NOMO-1 (cell line): ENCODE measurements at regions not wholly inside any gene's neighbourhood (a gene's known extent, or its start where the extent isn't known, plus 50 kb on each side); places are given as distances from the start of the nearest gene placed in this dataset.
"Not testable (repeated sequence)": the region's sequence is repeated elsewhere in the genome, so short reads cannot be mapped to it uniquely, and the experiment has no call there.

Source experiments
- DNase-seq, 2 experiments: peaks; one replicate each; lab custom pipeline; 2025; ENCODE audit not compliant: unreplicated experiment in 2 of 2; lab: John Stamatoyannopoulos, UW

DNA sequence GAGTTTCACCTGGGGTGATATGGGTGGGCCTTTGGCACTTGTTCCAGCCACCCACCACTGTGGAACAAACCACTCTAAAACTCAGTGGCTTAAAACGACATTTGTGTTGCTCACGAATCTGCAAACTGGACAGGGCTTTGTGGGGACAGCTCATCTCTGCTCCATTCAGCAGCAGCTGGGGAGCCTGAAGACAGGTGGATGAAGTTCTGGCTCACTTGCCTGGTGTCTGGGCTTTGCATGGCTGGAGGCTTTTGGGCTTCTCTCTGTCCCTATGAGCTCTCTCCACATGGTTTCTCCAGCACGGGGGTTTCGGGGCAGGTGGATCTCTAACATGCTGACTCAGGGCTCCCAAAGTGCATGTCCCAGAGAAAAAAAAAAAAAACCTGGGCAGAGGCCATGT, 93.0 kb upstream of the GLI2 start:
- DNase-seq: no peak

DNA sequence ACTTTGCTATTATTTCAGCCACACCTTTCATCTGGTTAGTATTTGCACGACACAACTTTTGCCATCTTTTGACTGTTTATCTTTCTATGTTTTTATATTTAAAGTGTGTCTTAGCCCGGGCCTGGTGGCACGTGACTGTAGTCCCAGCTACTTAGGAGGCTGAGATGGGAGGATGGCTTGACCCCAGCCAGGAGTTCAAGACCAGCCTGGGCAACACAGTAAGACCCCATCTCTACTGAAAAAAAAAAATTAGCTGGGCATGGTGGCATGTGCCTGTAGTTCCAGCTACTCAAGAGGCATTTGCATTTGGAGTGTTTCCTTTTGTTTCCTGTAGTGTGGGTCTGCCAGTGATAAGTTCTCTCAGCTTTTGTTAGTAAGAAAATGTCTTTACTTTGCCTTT, 88.7 kb upstream of the GLI2 start:
- DNase-seq: no peak

DNA sequence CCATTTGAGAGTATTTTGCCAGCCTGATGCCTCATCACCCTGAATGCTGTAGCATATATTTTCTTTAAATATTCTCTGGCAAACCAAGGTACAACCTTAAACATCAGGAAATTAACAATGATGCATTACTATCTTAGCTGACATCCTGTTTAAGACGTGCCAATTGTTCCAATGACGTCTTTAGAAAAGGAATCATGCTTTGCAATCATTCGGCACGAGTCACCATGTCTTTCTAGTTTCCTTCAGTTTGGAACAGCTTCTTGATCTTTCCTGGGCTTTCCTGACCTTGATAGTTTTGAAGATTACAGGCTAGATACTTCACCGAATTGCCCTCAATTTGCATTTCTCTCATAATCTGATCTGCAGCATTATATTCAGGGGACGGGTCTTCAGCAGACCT, 88.2 kb upstream of the GLI2 start:
- DNase-seq: no peak

DNA sequence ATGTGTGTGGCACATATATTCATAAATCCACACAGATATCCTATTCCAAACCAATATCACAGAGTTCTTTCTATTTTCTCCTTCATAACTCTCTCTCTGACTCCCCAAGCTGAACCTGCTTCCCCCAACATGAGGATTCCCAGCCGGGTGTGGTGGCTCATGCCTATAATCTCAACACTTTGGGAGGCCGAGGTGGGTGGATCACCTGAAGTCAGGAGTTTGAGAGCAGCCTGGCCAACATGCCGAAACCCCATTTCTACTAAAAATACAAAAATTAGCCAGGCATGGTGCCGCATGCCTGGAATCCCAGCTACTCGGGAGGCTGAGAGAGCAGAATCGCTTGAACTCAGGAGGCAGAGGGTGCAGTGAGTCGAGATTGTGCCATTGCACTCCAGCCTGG, 86.3 kb upstream of the GLI2 start:
- DNase-seq: not testable (repeated sequence)

DNA sequence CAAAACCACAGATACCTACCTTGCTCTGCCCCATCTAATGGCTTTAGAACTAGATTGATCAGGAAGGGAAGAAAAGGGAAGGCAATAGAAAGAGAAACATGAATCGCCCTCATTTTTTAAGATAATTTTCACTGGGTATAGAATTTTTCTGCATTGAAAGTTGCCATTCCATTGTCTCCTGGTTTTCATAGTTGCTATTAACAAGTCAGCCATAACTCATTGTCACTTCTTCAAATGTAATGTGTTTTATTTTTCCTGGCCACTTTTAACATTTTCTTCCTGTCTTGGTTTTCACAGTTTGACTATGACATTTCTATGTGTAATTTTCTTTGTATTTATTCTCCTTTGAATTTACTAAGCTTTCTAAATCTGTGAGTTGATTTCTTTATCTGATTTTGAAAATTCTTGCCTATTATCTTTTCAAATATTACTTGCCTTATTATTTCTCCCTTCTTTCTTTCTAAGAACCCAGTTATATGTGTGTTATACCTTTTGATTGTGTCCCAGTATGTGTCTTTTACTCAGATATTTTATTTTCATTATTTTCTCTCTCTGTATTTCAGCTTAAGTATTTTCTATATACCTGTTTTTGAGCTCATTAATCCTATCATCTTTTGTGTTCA, 85.5 kb upstream of the GLI2 start:
- no peak for DNase-seq

DNA sequence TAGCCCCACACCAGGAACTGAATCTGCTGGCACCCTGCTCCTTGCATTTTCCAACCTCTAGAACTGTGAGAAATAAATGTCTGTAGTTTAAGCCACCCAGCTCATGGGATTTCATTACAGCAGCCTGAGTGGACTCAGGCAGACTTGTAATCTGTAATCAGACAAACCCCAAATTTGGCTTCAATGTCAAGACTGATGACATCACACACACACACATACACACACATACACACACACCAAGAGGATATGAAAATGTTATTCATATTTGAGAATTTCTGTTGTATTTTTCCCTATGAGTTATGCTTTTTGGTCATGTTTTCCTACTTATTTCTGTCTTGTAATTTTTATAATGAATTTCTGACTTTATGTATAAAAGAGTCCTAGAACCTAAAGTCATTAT, 83.8 kb upstream of the GLI2 start:
- DNase-seq: no peak

DNA sequence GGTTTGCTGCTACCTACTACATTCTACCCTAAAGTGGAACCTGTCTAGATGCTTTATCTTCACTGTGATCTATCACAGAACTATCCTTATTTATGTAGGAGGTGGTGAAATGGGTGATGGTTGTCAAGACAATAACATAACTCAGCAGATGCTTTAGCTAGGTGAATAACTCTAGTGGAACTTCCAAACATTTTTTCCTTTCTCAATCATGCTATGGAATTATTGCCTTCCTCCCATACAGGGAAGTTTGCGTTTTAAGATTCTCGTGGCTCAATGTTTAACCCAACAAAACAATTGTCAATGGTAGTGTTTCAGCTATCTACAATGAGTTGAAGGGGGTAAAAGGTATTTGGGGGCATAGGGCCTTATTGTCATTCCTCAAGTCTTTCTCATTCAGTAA, 82.6 kb upstream of the GLI2 start:
- no peak for DNase-seq

DNA sequence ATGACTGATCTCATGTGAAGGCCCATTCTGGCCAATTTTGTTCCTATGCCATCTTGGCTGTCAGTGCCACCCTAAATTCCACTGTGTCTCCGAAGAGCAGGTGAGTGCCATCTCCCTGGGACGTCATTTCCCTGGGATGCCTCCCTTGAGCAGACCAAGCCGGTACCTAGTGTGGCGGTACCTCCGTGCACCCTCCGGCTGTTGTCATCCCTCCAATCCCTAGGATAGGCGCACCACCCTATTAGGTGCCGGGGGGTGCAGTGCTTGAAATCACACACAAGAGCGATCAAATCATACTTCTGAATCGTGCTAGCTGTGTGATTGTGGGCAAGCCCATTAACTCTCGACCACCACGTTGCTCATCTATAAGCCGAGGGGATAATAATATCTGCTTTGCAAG, 81.8 kb upstream of the GLI2 start:
- DNase-seq: no peak

DNA sequence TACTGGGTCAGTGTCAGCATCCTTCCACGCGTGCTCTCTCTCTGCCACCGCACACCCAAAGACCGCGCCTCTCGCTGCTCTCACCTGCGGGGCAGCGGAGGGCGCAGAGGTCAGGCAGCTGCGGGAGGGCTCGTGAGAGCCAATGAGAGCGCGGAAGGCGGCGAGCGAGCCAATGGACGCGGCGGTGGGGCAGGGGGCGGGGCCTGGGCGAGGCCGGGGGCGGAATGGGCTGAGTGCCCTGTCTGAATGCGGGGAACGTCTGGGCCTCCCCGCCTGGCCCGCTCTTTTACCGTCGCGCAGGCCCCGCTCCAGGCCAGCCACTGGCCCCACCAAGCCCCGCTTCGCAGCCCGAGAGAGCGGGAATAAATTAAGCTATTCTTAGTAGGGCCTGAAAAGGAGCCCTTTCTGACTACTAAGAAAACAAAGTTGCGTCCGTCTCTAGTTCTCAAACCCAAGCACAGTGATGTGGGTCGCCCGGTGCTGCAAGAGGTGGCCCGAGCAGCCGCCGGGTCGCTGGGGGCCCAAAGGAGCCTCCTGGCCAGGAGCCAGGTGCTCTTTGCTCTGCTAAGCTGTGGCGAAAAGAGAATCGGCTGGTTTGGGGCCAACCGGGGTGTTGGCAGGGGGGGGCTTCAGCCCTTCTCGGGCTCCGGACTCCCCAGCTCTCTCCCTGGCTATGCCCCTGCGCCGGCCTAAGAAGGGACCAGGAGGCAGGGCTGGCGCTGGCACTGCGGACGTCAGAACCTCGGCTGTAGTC, 81.1 kb upstream of the GLI2 start:
- no peak for DNase-seq

DNA sequence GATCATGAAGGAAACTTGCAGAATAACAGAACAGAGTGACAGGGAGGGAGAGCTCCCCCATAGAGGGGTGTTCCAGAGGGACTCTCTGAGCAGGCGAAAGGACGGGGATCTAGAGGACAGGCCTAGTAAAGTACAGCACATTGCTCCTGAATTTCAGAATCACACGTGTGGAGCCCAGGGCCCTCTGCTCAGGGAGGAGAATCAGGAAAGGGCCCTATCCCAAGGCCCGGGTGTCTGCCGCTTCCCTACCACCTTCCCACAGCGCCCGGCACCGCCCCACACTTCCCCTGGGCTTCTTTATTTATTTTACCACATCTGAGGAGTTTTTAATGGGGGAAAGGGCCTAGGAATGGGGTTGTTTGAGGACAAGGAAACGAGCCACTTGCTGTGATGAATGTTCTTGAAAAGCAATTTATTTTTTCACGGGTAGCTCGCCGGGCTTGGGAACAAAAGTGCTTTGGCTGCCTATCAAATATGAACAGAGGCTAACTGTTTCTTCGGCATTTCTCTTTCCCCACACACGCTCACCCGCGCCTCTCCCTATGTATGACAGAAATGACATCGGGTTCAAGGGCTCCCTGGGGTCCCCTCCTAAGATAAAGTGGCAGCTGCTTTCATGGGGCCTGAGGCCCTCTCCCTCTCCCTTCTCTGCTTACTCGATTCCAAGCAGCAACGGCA, 79.3 kb upstream of the GLI2 start:
- no peak for DNase-seq

DNA sequence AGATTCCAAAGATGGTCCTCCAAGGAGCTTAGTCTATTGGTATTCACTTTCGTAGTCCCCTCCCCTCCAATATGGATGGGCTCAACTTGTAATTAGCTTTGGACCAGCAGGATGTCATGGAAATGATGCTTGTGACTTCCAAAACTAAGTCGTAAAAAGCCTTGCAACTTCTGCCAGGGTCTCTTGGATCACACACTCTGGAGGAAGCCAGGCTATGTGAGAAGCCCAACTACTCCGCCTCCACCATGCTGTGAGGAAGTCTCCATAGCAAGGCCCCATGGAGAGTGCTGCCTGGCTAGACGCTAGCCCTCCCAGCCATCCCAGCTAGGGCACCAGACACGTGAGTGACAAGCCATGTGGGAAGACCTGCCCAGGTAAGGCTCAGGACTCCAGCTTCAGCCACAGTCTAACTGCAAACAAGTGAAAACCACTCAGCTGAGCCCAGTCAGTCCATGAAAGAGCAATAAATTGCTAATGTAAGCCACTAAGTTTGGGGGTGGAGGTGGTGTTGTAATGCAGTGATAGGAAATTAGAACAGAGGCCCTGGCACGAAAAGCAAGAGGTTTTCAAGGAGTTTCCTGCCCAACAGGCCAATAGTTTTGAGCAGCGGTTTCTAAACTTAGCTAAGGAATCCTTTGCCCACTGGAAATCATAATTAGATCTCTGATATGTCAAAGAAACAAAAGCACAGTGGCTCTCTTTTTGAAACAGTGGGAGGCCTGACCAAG, 77.5 kb upstream of the GLI2 start:
- no peak for DNase-seq

DNA sequence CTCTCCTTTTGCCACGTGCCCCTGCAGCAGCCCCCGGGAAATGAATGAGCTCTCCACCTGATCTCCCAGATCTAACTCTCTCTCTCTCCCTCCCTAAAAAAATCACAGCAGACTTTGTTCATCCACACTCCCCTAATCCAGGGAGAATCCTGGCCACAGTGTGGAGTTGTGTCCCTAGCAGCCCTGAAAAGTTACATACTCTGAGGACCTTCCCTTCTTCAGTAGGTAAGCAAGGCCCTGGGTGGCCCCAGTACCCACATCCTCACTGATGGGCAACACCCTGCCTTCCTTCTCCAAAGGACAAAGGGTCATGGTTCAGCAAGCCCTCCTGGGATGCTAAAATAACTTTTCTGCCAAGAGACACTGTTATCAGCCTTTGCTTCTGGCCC, 76.9 kb upstream of the GLI2 start:
- DNase-seq: no peak

DNA sequence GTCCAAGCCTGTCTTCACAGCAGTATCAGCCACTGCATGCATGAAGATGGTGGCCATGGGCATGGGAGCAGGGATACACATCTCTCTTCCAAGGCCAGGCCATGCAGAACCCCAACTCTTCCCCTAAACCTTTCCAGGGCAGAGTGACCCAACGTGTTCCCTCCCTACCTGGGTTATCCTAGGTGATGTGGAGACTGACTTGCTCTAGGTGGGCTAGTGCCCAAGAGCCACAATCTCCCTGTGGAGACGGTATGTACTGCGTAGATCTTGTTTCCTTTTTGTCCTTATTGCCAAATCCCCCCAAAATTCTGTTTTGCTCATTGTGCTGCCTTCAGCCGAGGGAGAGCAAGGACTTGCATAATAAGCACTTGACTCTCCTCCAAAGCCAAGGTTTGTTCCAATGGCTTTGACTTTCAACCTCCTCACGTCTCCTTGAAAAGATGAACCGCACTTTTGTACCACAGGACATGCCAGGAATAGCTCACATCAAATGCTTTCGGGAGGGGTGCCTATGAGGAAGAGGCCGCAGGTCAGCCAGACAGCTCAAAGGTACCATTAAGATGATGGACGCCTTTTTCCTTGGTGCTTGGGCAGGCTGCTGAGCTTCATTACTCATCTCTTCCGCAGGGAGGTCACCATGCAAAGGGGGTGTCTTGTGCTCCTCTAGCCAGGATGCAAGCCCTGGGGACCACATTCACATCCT, 76.2 kb upstream of the GLI2 start:
- DNase-seq: no peak

DNA sequence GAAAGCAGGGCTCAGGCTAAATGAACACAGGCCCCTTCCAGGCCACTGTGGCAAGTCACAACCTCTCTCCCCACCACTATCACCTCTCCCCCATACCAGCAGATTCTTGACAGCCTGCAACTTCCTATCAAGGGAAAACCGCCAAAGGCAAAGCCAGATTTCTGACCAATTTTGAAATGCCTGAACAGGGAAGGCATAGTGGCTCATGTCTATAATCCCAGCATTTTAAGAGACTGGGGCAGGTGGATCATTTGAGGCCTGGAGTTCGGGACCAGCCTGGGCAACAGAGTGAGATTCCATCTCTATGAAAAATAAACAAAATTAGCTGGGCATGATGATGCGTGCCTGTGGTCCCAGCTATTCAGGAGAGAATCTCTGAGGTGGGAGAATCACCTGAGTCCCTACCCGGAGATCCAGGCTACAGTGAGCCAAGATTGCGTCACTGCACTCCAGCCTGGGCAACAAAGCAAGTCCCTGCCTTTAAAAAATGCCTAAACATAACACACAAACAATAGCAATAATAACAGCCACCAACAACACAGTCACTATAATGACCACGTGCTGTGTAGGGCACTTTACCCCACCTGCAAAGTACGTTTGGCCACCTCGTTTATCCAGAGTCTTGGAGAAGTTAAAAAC, 75.5 kb upstream of the GLI2 start:
- DNase-seq: no peak

DNA sequence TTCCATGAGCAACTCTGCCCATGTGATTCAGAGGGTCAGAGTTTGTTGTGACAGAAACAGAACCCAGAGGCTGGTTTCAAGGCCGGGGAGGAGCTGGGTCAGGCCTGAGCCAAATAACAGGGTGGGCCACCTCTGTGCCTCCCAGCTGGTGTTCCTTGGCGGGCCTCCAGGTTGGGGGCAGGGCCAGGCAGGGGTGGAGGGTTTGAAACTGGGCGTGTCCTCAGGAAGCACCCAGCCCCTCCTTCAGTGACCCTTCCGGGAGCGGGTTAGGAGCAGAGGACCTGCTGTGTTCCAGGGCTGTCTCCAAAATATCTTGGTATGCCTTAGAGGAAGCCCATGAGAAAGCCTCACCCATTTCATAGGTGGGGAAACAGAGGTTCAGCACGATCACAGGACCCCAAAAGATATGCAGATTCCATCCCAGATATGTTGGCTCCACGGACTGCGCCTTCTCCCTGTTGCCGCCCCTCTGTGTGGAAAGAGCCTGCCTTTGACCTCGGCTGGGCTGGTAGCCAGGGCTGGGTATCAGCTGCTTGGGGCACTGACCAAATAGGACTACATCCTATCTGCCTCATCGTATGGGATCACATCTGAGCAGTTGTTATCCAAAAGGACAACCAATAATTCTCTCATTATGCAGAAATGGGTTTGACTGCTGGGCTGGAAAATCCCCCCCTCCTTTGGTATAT, 74.8 kb upstream of the GLI2 start:
- DNase-seq: no peak

DNA sequence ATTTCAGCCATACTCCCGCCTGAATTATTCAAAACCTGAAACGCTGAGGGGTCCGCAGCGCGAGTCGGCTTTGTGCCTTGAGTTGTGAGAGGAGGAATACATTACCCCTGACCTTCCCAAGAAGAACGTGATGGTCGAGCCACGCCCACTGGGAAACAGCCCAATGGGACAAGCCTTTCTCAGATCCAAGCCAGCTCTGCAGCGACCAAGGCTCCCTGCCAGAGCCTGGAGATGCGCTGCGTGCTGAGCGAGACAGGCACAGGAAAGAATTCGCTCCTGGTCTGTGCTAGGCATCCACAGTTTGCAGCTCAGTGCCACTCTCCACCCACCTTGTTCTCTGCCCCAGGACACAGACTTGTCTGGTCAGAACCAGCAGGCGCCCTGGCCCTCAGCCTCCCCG, 74.1 kb upstream of the GLI2 start:
- no peak for DNase-seq

DNA sequence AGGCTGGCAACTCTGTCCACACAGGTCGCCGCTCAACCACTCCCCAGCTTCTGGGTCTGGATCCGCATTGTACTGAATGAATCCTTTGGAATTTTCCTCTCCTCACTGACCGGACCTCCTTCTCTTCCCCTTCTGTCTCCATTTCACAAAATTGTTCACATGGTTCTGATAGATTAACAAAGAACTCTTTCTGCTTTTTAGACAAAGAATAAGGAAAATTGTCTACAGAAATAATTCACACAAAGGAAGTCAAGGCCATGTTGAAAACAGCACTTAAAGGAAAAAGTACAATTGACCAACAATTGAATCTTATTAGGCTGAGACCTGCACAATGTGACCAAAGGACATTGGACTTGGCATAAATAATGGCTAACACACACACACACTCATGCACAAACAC, 73.6 kb upstream of the GLI2 start:
- no peak for DNase-seq

DNA sequence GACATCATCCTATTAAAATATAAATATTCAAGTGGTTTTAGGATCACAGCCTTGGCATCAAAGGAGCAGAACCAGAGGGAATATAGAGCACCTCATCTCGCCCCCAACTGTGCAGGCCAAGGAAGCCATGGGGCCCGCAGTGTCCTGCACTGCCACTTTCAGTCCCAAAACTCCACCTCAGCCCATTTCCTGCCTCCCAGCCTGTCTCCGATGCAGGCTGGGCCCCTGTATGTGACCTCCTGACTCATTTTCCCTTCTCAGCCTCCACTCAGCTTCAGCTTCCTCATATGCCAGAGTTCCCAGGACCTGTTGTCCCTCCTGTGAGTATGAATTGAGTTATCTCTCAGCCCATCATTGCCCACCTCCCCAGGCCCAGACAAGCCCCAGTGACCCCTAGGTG, 72.9 kb upstream of the GLI2 start:
- no peak for DNase-seq

DNA sequence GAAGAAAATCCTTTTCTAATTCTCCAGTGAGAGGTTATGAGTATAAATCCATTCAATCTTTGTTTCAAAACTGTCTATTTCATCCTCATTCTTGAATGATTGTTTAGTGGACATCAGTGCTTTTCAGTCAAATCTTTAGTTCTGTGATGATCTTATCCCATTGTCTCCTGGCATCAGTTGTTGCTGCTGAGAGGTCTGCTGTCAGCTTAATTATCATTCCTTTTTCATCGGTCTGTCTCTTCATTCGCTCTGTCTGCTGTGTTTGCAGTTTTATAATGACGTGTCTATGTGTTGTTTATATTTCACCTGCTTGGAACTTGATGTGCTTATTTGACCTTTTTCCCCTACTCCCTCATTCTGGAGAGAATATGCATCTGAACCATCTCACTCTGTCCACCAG, 69.2 kb upstream of the GLI2 start:
- DNase-seq: no peak

DNA sequence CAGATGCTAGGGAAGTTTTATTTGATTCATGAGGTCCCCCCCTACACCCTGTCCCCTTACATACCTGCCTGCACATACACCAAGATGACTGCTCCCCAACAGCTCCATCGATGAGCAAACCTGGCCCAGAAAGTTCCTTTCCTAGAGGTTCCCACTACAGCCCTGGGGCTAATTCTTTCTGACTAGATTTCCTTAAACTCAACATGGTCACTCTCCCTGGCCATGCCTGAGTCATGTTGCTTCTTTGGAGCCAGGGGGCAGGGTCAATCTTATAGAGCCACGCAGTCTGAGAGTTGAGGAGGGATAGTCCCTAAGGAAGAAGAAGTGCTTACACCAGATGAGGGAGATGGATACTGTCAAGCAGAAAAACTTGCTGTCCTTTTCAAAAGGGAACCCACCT, 67.7 kb upstream of the GLI2 start:
- DNase-seq: no peak
